Subcutaneous abdominal adipose tissue (tissue), 5 donors: ENCODE measurements at regions not wholly inside any gene's neighbourhood (a gene's known extent, or its start where the extent isn't known, plus 50 kb on each side); places are given as distances from the start of the nearest gene placed in this dataset.

Experiments used
- H3K27ac ChIP-seq: one replicate; pipeline ENCODE4 v1.7.0; 2013; ENCODE audit warnings: low read depth, mild to moderate bottlenecking, inconsistent platforms, low read length, moderate library complexity
- H3K27me3 ChIP-seq, 5 donors: one replicate each; pipeline ENCODE4 v1.7.0; 2013; ENCODE audit warnings: low read length in 5 of 5, inconsistent platforms in 1 of 5; ENCODE audit not compliant: control insufficient read depth in 5 of 5, insufficient read depth in 4 of 5
- H3K36me3 ChIP-seq, 5 donors: one replicate each; pipeline ENCODE4 v1.7.0; 2013; ENCODE audit warnings: low read length in 5 of 5; ENCODE audit not compliant: control insufficient read depth in 5 of 5, insufficient read depth in 5 of 5
- H3K4me1 ChIP-seq, 5 donors: one replicate each; pipeline ENCODE4 v1.7.0; 2013; ENCODE audit warnings: low read length in 5 of 5, mild to moderate bottlenecking in 3 of 5, moderate library complexity in 1 of 5; ENCODE audit not compliant: control insufficient read depth in 5 of 5, insufficient read depth in 5 of 5
- H3K4me3 ChIP-seq, 5 donors: one replicate each; pipeline ENCODE4 v1.7.0; 2013; ENCODE audit warnings: low read length in 5 of 5, low read depth in 1 of 5
- H3K9ac ChIP-seq, 5 donors: one replicate each; pipeline ENCODE4 v1.7.0; 2013; ENCODE audit warnings: low read length in 5 of 5, mild to moderate bottlenecking in 4 of 5, moderate library complexity in 3 of 5
- H3K9me3 ChIP-seq, 5 donors: one replicate each; pipeline ENCODE4 v1.7.0; 2013; ENCODE audit warnings: low read length in 5 of 5; ENCODE audit not compliant: control insufficient read depth in 5 of 5
- donor health status: healthy.
- donor health status: healthy.
- donor health status: healthy.
- donor health status: healthy.
- donor health status: healthy.

DNA sequence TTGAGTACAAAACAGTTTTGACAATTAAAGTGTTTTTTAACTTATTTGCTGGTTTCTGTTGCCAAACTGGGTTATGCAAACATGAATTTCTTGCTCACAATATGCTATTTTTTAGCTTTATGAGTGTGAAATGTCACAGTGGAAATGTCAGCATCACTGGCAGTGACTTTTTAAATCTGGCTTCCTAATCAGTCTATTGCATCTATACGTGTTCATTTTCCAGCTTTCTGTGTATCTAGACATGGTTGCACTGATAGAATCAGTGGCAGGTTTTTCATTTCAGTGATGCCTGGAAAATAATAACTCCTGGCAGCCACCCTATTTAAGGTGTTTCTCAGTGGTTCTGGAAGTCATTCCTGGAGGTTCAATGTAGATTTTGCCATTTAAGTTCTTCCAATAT, 146.7 kb downstream of the SLITRK6 start:
- Histone ChIP-seq H3K9ac (no peak overlapping the region), H3K4me1 (peaks cover 0 to 6% (median 0%) of the 10 kb centered on the region in 5 donors), H3K27ac (no peak overlapping the region), H3K4me3 (no peak overlapping the region), H3K9me3 (no peaks in the 10 kb centered on the region), H3K27me3 (no peaks in the 10 kb centered on the region), H3K36me3 (no peaks in the 10 kb centered on the region)

GRCh38 chr13:85651440-85651839, 147.8 kb downstream of the SLITRK6 start:
- H3K27ac ChIP-seq = no peak overlapping the region
- no peaks in the 10 kb centered on the region for H3K9me3 ChIP-seq
- no peak overlapping the region for H3K4me3 ChIP-seq
- H3K27me3 ChIP-seq = no peaks in the 10 kb centered on the region
- no peaks in the 10 kb centered on the region for H3K36me3 ChIP-seq
- H3K9ac ChIP-seq = no peak overlapping the region
- peaks cover 0 to 6% (median 0%) of the 10 kb centered on the region in 5 donors for H3K4me1 ChIP-seq

- H3K9me3 ChIP-seq = no peaks in the 10 kb centered on the region
- no peak overlapping the region for H3K27ac ChIP-seq
Observed at GRCh38 chr13:85650613-85651012, 148.6 kb downstream of the SLITRK6 start.

GRCh38 chr13:85640727-85641126, 158.5 kb downstream of the SLITRK6 start:
- Histone ChIP-seq H3K27me3 (no peaks in the 10 kb centered on the region), H3K4me1 (peaks cover 0 to 17% (median 8%) of the 10 kb centered on the region in 5 donors), H3K9me3 (peaks cover 0 to 11% (median 6%) of the 10 kb centered on the region in 5 donors), H3K36me3 (no peaks in the 10 kb centered on the region), H3K27ac (no peak overlapping the region), H3K4me3 (no peak overlapping the region), H3K9ac (no peak overlapping the region)

More at GRCh38 chr13:85650613-85651012, 148.6 kb downstream of the SLITRK6 start:
- no peaks in the 10 kb centered on the region for H3K27me3 ChIP-seq
- H3K4me3 ChIP-seq = no peak overlapping the region
- no peaks in the 10 kb centered on the region for H3K36me3 ChIP-seq
- H3K9ac ChIP-seq = no peak overlapping the region
- H3K4me1 ChIP-seq = peaks cover 0 to 6% (median 0%) of the 10 kb centered on the region in 5 donors

DNA sequence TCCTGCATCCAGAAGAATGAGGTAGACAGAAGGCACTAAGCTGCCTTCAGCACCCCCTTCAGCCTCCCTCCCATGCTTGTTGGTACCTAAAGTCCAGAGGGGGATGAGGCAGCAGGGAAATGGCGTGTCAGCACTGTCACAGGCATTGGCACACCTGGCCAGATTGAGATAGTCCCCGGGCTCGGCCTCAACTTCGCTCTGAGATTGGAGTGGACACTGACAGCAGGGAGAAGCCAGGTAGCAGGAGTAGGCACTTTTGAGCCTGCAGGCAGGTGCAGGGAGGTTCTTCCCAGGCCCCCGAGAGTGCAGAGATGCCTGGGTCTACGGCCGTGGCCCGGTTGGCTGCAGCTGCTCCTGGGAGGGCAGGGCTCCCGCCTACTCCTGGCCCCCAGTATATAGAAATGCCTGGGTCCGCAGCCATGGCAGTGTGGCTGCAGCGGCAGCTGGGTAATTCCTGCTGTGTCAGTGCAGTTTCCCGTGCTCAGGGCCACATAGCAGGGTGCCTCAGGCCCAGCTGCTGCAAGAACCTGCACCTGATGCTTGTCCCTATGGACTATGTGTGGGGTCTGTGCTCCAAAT, 160.3 kb downstream of the SLITRK6 start:
- H3K27ac ChIP-seq = peak overlapping the region; percentile 64
- peaks cover 0 to 11% (median 6%) of the 10 kb centered on the region in 5 donors for H3K9me3 ChIP-seq
- no peaks in the 10 kb centered on the region for H3K36me3 ChIP-seq
- H3K27me3 ChIP-seq = no peaks in the 10 kb centered on the region
- peaks cover 0 to 17% (median 8%) of the 10 kb centered on the region in 5 donors for H3K4me1 ChIP-seq
- H3K9ac ChIP-seq = no peak overlapping the region
- peak overlapping the region in 1 of 5 donors; percentile 5 for H3K4me3 ChIP-seq

GRCh38 chr13:85638265-85638664, 161.0 kb downstream of the SLITRK6 start:
- peaks cover 0 to 11% (median 6%) of the 10 kb centered on the region in 5 donors for H3K9me3 ChIP-seq
- H3K9ac ChIP-seq = no peak overlapping the region
- peaks cover 0 to 17% (median 8%) of the 10 kb centered on the region in 5 donors for H3K4me1 ChIP-seq
- no peaks in the 10 kb centered on the region for H3K27me3 ChIP-seq
- H3K4me3 ChIP-seq = peak overlapping the region in 2 of 5 donors; percentile 5 to 40
- no peaks in the 10 kb centered on the region for H3K36me3 ChIP-seq
- peak overlapping the region; percentile 64 for H3K27ac ChIP-seq

GRCh38 chr13:85632526-85633195, 166.6 kb downstream of the SLITRK6 start:
- Histone ChIP-seq H3K4me3 (no peak overlapping the region), H3K36me3 (no peaks in the 10 kb centered on the region), H3K9me3 (no peaks in the 10 kb centered on the region), H3K27me3 (no peaks in the 10 kb centered on the region), H3K9ac (no peak overlapping the region), H3K27ac (no peak overlapping the region), H3K4me1 (peaks cover 0 to 21% (median 2%) of the 10 kb centered on the region in 5 donors)

DNA sequence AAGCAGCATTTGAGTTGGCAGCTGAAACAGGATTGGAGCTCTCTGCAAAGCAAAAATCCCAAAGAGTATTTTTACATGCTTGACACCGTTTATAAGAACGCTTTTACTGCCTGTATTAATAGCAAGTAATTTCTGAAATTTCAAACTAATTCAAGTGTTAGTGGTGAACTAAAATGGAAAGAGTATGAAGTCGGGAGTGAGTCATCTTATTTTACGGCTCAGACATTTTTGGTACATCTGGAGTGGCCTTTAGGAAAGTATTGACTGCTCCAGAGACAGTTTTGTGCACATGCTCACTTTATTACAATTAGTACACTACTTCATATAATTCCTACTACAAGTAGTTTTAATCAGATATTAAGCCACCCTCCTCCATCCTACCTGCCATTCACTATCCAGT, 167.4 kb downstream of the SLITRK6 start:
- Histone ChIP-seq H3K4me3 (no peak overlapping the region), H3K27me3 (no peaks in the 10 kb centered on the region), H3K4me1 (peaks cover 0 to 15% (median 2%) of the 10 kb centered on the region in 5 donors), H3K9me3 (no peaks in the 10 kb centered on the region), H3K36me3 (no peaks in the 10 kb centered on the region), H3K27ac (no peak overlapping the region), H3K9ac (no peak overlapping the region)

- Histone ChIP-seq H3K9ac (no peak overlapping the region), H3K9me3 (no peaks in the 10 kb centered on the region), H3K36me3 (no peaks in the 10 kb centered on the region), H3K27ac (no peak overlapping the region), H3K4me3 (no peak overlapping the region), H3K27me3 (no peaks in the 10 kb centered on the region), H3K4me1 (peaks cover 0 to under 1% (median 0%) of the 10 kb centered on the region in 5 donors)
Observed at GRCh38 chr13:85626603-85627002, 172.6 kb downstream of the SLITRK6 start.

DNA sequence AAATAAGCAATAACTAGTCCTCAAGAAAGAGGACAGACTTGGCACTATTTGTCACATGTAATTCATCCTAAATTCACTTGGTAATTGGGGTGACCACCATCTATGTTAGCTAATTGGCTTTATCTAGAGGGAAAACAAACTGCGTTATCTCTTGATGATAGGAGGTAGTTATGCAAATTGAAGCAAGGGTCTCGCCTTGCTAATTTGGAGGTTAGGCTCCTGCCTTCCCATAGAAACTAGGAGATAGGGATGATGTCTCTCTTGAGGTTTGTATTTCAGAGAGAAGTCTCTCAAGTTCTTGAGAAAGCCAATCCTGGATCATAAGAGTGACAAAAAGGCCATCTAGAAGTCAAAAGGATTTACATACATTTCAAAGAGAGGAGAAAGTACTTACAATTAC, 179.9 kb downstream of the SLITRK6 start:
- H3K4me3 ChIP-seq = no peak overlapping the region
- H3K4me1 ChIP-seq = no peaks in the 10 kb centered on the region
- H3K27ac ChIP-seq = no peak overlapping the region
- H3K27me3 ChIP-seq = no peaks in the 10 kb centered on the region
- H3K9ac ChIP-seq = no peak overlapping the region
- no peaks in the 10 kb centered on the region for H3K36me3 ChIP-seq
- H3K9me3 ChIP-seq = no peaks in the 10 kb centered on the region
